Suprapubic skin (tissue), 3 donors: ENCODE measurements at regions not wholly inside any gene's neighbourhood (a gene's known extent, or its start where the extent isn't known, plus 50 kb on each side); places are given as distances from the start of the nearest gene placed in this dataset.

Source experiments
- EP300 ChIP-seq: sonication (generic); formaldehyde crosslinking; IDR thresholded peaks from one replicate; pipeline ENCODE4 v1.6.1; 2017; ENCODE audit warnings: antibody characterized with exemption
- TF ChIP-seq, protein P1 (sequence below), 2 donors: fragments of 200-600 bp in 1 of 2; fragments of 450-650 bp in 1 of 2; sonication (generic) in 1 of 2; IDR thresholded peaks; one replicate each; pipeline ENCODE4 v1.5.1; 2016 to 2019; ENCODE audit warnings: antibody characterized with exemption in 2 of 2, mild to moderate bottlenecking in 1 of 2, moderate library complexity in 1 of 2

DNA sequence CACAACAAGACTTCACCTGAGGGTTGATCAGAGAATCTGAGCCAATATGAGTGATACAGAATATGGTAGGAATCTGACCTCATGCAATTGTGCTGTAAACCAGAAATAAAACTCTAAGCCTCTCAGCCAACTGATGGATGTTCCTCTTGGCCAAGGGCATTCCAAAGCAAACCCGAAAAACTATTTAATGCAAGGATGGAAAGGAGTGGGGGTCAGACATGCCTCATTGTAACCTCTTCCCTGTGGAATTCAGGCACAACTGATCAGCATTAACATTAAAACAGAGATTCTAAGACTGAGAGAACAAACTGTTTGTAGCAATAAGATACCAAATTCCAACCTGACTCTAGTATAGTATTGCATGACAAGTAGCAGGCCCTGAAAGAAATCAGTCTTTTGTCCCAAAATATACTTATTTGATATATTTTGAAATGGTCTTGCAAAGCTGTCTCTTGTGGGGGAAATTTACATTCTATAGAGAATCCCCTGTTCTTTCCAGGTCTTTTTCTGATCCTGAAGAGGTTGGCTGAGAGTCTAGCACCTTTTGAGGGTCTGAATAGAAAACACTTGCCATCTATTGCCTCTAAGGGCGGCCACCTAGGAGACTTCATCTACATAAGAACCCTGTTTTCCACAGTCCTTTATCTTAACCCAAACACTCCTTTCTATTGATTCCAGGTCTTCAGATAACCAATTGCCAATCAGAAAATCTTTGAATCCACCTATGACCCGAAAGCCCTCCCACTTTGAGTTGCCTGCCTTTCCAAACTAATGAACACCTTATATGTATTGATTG lies 50.4 kb upstream of the WDR11 start:
- TF ChIP-seq, protein P1, sequence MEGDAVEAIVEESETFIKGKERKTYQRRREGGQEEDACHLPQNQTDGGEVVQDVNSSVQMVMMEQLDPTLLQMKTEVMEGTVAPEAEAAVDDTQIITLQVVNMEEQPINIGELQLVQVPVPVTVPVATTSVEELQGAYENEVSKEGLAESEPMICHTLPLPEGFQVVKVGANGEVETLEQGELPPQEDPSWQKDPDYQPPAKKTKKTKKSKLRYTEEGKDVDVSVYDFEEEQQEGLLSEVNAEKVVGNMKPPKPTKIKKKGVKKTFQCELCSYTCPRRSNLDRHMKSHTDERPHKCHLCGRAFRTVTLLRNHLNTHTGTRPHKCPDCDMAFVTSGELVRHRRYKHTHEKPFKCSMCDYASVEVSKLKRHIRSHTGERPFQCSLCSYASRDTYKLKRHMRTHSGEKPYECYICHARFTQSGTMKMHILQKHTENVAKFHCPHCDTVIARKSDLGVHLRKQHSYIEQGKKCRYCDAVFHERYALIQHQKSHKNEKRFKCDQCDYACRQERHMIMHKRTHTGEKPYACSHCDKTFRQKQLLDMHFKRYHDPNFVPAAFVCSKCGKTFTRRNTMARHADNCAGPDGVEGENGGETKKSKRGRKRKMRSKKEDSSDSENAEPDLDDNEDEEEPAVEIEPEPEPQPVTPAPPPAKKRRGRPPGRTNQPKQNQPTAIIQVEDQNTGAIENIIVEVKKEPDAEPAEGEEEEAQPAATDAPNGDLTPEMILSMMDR (IDR thresholded peaks at IDR 0.05), result no peak
- TF ChIP-seq EP300, result no peak
